ENCODE measurements at regions not wholly inside any gene's neighbourhood (a gene's known extent, or its start where the extent isn't known, plus 50 kb on each side); places are given as distances from the start of the nearest gene placed in this dataset.

DNA sequence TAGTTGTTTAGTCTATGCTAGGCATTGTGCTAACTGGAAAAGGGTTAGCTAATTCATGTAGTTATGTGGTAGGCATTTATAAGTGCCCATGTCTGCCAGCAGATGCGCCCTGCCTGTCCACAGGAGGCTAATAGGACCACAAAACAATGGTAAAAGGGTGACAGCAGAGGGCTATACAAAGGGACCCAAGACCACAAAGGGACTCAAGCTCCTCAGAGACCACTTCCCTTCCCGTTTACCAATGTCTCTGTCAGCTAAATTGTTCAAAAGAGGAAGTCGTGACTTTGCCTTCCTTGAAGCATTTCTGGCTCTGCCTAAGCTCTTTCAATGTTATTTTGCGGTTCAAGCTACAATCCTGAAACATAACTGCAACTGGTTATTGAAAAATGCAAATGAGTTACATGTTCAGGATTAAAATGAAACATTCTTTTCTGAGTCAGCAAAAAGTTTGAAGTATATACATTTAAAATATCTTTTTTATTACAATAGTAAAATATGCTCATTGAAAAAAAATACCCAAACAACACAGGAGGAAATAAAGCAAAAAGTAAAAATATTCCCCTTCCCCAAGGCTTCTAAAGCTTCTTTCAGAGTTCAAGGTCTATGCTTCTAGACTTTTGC, 149.2 kb downstream of the MAF start:
- TF ChIP-seq, protein P1, sequence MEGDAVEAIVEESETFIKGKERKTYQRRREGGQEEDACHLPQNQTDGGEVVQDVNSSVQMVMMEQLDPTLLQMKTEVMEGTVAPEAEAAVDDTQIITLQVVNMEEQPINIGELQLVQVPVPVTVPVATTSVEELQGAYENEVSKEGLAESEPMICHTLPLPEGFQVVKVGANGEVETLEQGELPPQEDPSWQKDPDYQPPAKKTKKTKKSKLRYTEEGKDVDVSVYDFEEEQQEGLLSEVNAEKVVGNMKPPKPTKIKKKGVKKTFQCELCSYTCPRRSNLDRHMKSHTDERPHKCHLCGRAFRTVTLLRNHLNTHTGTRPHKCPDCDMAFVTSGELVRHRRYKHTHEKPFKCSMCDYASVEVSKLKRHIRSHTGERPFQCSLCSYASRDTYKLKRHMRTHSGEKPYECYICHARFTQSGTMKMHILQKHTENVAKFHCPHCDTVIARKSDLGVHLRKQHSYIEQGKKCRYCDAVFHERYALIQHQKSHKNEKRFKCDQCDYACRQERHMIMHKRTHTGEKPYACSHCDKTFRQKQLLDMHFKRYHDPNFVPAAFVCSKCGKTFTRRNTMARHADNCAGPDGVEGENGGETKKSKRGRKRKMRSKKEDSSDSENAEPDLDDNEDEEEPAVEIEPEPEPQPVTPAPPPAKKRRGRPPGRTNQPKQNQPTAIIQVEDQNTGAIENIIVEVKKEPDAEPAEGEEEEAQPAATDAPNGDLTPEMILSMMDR (IDR thresholded peaks at IDR 0.05; ENCODE audit: poor library complexity): no peak
- TF ChIP-seq EZH2phosphoT487 (IDR thresholded peaks at IDR 0.05; ENCODE audit: low read depth, severe bottlenecking, unreplicated experiment) (no peak), EZH2 (IDR thresholded peaks at IDR 0.05; ENCODE audit: borderline replicate concordance) (no peak)
